Progenitor cell of endocrine pancreas (in vitro differentiated cells): ENCODE measurements at regions not wholly inside any gene's neighbourhood (a gene's known extent, or its start where the extent isn't known, plus 50 kb on each side); places are given as distances from the start of the nearest gene placed in this dataset.

Source experiments
- DNase-seq: peaks from one replicate; pipeline ENCODE4 v3.0.0; 2021; ENCODE audit warnings: low spot score; ENCODE audit not compliant: unreplicated experiment
- H3K27ac Mint-ChIP-seq: 2 replicates; pipeline ENCODE4 v1.8.0; 2021; ENCODE audit warnings: mild to moderate bottlenecking, moderate library complexity, mixed read lengths
- H3K27me3 Mint-ChIP-seq: 2 replicates; pipeline ENCODE4 v1.8.0; 2021; ENCODE audit warnings: mixed read lengths
- H3K36me3 Mint-ChIP-seq: 2 replicates; pipeline ENCODE4 v1.8.0; 2022; ENCODE audit warnings: mixed read lengths; ENCODE audit not compliant: insufficient read depth
- H3K4me1 Mint-ChIP-seq: 2 replicates; pipeline ENCODE4 v1.8.0; 2021; ENCODE audit warnings: low read depth, mixed read lengths
- H3K4me3 Mint-ChIP-seq: 2 replicates; pipeline ENCODE4 v1.8.0; 2021; ENCODE audit warnings: low read depth, mild to moderate bottlenecking, moderate library complexity, mixed read lengths
- H3K9me3 Mint-ChIP-seq: 2 replicates; pipeline ENCODE4 v1.8.0; 2021; ENCODE audit warnings: low read depth, mixed read lengths
- CTCF ChIP-seq: fragments of 200-600 bp; sonication (generic); IDR thresholded peaks from one replicate; pipeline ENCODE4 v1.5.0; 2021; ENCODE audit warnings: antibody characterized with exemption, mild to moderate bottlenecking; ENCODE audit not compliant: unreplicated experiment

- Mint-ChIP-seq H3K4me1 (no peaks in the 10 kb centered on the region), H3K9me3 (peaks cover 3% of the 10 kb centered on the region), H3K27me3 (no peaks in the 10 kb centered on the region), H3K36me3 (no peaks in the 10 kb centered on the region), H3K27ac (no peak overlapping the region), H3K4me3 (no peak overlapping the region)
- TF ChIP-seq CTCF: no peak
- DNase-seq: no peak
These were observed 75.5 kb upstream of the PDC start for GRCh38 chr1:186536273-186536890.

- Mint-ChIP-seq H3K4me3 (no peak overlapping the region), H3K36me3 (no peaks in the 10 kb centered on the region), H3K27me3 (no peaks in the 10 kb centered on the region), H3K4me1 (no peaks in the 10 kb centered on the region), H3K9me3 (peaks cover 3% of the 10 kb centered on the region), H3K27ac (no peak overlapping the region)
- no peak for DNase-seq
- TF ChIP-seq CTCF: no peak
These were observed 74.6 kb upstream of the PDC start for GRCh38 chr1:186535388-186536133.

GRCh38 chr1:186534401-186534800, 73.5 kb upstream of the PDC start:
- Mint-ChIP-seq H3K9me3 (no peaks in the 10 kb centered on the region), H3K27ac (no peak overlapping the region), H3K36me3 (no peaks in the 10 kb centered on the region), H3K4me1 (no peaks in the 10 kb centered on the region), H3K4me3 (no peak overlapping the region), H3K27me3 (no peaks in the 10 kb centered on the region)
- DNase-seq: no peak
- no peak for TF ChIP-seq CTCF

GRCh38 chr1:186532466-186532865, 71.6 kb upstream of the PDC start:
- TF ChIP-seq CTCF: no peak
- no peak for DNase-seq
- Mint-ChIP-seq H3K9me3 (no peaks in the 10 kb centered on the region), H3K27ac (no peak overlapping the region), H3K4me1 (no peaks in the 10 kb centered on the region), H3K4me3 (no peak overlapping the region), H3K36me3 (no peaks in the 10 kb centered on the region), H3K27me3 (no peaks in the 10 kb centered on the region)

- no peak for TF ChIP-seq CTCF
- H3K9me3 Mint-ChIP-seq: no peaks in the 10 kb centered on the region
- H3K4me3 Mint-ChIP-seq: no peak overlapping the region
- H3K27me3 Mint-ChIP-seq: no peaks in the 10 kb centered on the region
- H3K36me3 Mint-ChIP-seq: no peaks in the 10 kb centered on the region
- no peaks in the 10 kb centered on the region for H3K4me1 Mint-ChIP-seq
- DNase-seq: no peak
- H3K27ac Mint-ChIP-seq: no peak overlapping the region
These were observed 70.7 kb upstream of the PDC start for GRCh38 chr1:186531561-186532165.
